MCF 10A (cell line): ENCODE measurements at regions not wholly inside any gene's neighbourhood (a gene's known extent, or its start where the extent isn't known, plus 50 kb on each side); places are given as distances from the start of the nearest gene placed in this dataset.

ENCODE experiments used
- BruUV-seq: library from RNA; stranded (reverse); fragments of 400-500 nt; replicated peaks from 2 replicates; lab custom pipeline; 2021; lab: Mats Ljungman, UMichigan
- CTCF ChIA-PET: fragments of 300-600 bp; sonication (Branson Sonifier 250); formaldehyde crosslinking; extraction: SDS; loops from one replicate; lab custom pipeline; 2021; ENCODE audit warnings: antibody characterized with exemption, inconsistent platforms; lab: Yijun Ruan, JAX
- POLR2A ChIA-PET: fragments of 300-600, 350-650 bp; sonication (Branson Sonifier 250); formaldehyde crosslinking; extraction: SDS; loops from one replicate; lab custom pipeline; 2020; ENCODE audit warnings: antibody characterized with exemption, inconsistent platforms; lab: Yijun Ruan, JAX
- DNase-seq: peaks from one replicate; pipeline ENCODE4 v3.0.0-alpha.2; 2018; ENCODE audit not compliant: unreplicated experiment
- H3K27ac Mint-ChIP-seq: one replicate; pipeline ENCODE4 v1.8.0; 2022; ENCODE audit warnings: mild to moderate bottlenecking, low read depth, mixed read lengths; ENCODE audit not compliant: unreplicated experiment
- H3K27me3 Mint-ChIP-seq: one replicate; pipeline ENCODE4 v1.8.0; 2022; ENCODE audit warnings: mixed read lengths; ENCODE audit not compliant: insufficient read depth, unreplicated experiment
- H3K36me3 Mint-ChIP-seq: one replicate; pipeline ENCODE4 v1.8.0; 2022; ENCODE audit warnings: mild to moderate bottlenecking, moderate library complexity, mixed read lengths; ENCODE audit not compliant: insufficient read depth, unreplicated experiment
- H3K4me1 Mint-ChIP-seq: one replicate; pipeline ENCODE4 v1.8.0; 2022; ENCODE audit warnings: mixed read lengths; ENCODE audit not compliant: insufficient read depth, unreplicated experiment
- H3K4me3 Mint-ChIP-seq: one replicate; pipeline ENCODE4 v1.8.0; 2022; ENCODE audit warnings: mild to moderate bottlenecking, moderate library complexity, mixed read lengths; ENCODE audit not compliant: unreplicated experiment
- H3K9me3 Mint-ChIP-seq: one replicate; pipeline ENCODE4 v1.8.0; 2022; ENCODE audit warnings: mixed read lengths; ENCODE audit not compliant: unreplicated experiment
- intact Hi-C: fragments of 100-400 bp; cut with micrococcal nuclease; formaldehyde crosslinking; loops from 2 replicates; pipeline ENCODE4 v1.14.1; 2022
- TF ChIP-seq, protein P1 (sequence below): fragments of 200-600 bp; IDR thresholded peaks from one replicate; pipeline ENCODE4 v1.8.0; 2022; ENCODE audit warnings: antibody characterized with exemption, mild to moderate bottlenecking; ENCODE audit not compliant: unreplicated experiment

DNA sequence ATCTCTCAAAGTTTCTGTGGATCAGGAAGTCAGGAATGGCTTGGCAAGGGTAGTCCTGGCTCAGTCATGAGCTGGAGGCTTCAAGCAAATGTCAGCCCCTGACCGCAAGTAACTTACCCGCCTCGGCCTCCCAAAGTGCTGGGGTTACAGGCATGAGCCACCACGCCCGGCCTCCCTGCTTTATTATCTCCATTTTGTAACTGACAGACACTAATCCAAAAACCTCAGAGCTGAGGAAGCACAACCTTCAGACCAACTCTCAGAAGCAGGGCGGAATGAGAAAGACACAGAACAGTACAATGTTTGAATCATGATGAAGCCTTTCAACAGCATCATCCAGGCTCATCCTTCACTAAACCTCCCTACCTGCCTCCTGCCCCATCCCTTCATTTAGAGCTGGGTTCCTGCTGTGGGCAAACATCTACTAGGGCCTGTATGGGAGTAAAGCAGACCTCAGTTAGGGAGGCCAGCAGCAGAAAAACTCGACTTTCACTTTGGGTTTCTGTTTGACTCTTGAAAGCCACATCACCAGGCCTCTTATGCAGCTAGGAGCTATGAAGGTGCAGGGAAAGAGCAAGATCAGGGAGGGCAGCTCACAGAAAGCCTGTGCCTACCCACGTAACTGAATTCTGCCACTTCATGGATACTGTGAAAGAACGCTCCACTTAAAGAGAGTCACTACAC is 84.4 kb upstream of the RAB4A start:
- Mint-ChIP-seq H3K9me3 (peaks cover 8% of the 10 kb centered on the region), H3K27me3 (no peaks in the 10 kb centered on the region)
- BruUV-seq: no TSS peak

DNA sequence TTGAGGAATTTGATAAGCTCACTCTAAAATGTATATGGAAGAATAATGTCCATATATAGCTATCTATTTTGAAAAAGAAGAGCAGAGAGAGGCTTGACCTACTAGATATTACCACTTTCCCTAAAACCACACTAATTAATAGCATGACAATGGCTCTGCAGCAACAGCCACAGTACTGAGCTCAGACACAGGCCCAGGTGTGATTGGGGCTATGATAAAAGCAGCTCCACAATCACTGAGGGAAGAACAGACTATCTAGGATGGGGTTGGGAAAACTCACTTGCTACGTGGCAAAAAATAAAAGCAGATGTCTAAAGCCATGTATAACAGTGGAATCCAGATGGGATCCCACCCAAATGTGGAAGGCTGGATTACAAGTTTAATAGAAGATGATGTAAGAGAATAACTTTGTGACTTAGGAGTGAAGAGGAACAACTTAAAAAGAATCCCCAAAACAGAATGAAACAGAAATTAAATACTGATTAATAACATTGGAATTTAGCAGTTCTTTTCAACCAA is 80.8 kb upstream of the RAB4A start:
- Mint-ChIP-seq H3K36me3 (no peaks in the 10 kb centered on the region), H3K9me3 (peaks cover 2% of the 10 kb centered on the region), H3K27ac (no peak overlapping the region), H3K4me3 (no peak overlapping the region), H3K4me1 (peaks cover 41% of the 10 kb centered on the region), H3K27me3 (no peaks in the 10 kb centered on the region)
- intact Hi-C loops: no loop called here
- BruUV-seq: no TSS peak
- DNase-seq: no peak
- ChIA-PET POLR2A (interaction anchor here (0.7 to 4.1 kb wide), 6 partner anchors 8 to 488 kb away, joined by 3 to 23 read pairs (median 5); no protein-coding TSS in a partner anchor), CTCF (interaction anchor here (0.9 to 1.7 kb wide), 4 partner anchors 32 to 39 kb away, joined by 3 to 9 read pairs (median 4); no protein-coding TSS in a partner anchor)
- TF ChIP-seq, protein P1, sequence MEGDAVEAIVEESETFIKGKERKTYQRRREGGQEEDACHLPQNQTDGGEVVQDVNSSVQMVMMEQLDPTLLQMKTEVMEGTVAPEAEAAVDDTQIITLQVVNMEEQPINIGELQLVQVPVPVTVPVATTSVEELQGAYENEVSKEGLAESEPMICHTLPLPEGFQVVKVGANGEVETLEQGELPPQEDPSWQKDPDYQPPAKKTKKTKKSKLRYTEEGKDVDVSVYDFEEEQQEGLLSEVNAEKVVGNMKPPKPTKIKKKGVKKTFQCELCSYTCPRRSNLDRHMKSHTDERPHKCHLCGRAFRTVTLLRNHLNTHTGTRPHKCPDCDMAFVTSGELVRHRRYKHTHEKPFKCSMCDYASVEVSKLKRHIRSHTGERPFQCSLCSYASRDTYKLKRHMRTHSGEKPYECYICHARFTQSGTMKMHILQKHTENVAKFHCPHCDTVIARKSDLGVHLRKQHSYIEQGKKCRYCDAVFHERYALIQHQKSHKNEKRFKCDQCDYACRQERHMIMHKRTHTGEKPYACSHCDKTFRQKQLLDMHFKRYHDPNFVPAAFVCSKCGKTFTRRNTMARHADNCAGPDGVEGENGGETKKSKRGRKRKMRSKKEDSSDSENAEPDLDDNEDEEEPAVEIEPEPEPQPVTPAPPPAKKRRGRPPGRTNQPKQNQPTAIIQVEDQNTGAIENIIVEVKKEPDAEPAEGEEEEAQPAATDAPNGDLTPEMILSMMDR: no peak

More for the DNA sequence above, 84.4 kb upstream of the RAB4A start:
- no peak overlapping the region for H3K4me3 Mint-ChIP-seq
- ChIA-PET CTCF (interaction anchor here (1.2 to 2.4 kb wide), 2 partner anchors 10 to 41 kb away, joined by 4 to 10 read pairs; no protein-coding TSS in a partner anchor), POLR2A (no interaction called here)
- DNase-seq: no peak
- peaks cover 22% of the 10 kb centered on the region for H3K4me1 Mint-ChIP-seq
- TF ChIP-seq, protein P1: no peak
- H3K36me3 Mint-ChIP-seq: no peaks in the 10 kb centered on the region
- intact Hi-C loops: no loop called here
- no peak overlapping the region for H3K27ac Mint-ChIP-seq

DNA sequence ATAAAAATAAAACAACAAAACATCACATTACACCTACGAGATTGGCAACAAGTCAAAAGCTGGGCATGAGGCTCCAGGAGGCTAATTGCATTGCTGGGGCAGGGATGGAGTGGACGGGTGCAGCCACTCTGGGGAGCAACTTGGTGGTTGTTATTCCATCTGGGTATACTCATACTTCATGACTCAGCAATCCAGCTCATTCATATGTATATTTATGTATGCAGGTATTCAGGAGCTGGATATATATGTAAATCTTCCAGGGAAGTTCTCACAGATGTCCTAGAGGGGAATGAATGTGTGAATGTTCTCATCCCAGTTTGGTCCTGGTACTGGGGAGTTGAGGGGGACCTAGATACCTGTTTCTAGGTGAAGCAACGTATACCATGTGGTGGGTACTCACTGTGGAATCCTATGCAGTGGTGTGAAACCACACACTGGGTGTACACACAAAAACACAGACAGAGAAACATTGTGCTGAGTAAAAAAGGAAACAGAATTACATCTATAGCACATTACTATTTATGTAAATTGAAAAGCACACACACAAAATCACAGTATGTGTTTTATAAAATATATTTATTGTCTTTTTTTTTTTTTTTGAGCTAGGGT is 79.7 kb upstream of the RAB4A start:
- BruUV-seq: no TSS peak
- Mint-ChIP-seq H3K9me3 (no peaks in the 10 kb centered on the region), H3K36me3 (no peaks in the 10 kb centered on the region), H3K27ac (peak overlapping the region; percentile 80), H3K4me3 (no peak overlapping the region), H3K4me1 (peaks cover 41% of the 10 kb centered on the region), H3K27me3 (no peaks in the 10 kb centered on the region)
- CTCF ChIA-PET: interaction anchor here (0.6 to 1.2 kb wide), 5 partner anchors 21 to 502 kb away, joined by 3 to 7 read pairs (median 4); no protein-coding TSS in a partner anchor
- DNase-seq: peak; percentile 83
- POLR2A ChIA-PET: interaction anchor here (0.6 to 4.1 kb wide), 7 partner anchors 9 to 353 kb away, joined by 3 to 23 read pairs (median 7); no protein-coding TSS in a partner anchor
- TF ChIP-seq, protein P1: no peak
- intact Hi-C loops: no loop called here

DNA sequence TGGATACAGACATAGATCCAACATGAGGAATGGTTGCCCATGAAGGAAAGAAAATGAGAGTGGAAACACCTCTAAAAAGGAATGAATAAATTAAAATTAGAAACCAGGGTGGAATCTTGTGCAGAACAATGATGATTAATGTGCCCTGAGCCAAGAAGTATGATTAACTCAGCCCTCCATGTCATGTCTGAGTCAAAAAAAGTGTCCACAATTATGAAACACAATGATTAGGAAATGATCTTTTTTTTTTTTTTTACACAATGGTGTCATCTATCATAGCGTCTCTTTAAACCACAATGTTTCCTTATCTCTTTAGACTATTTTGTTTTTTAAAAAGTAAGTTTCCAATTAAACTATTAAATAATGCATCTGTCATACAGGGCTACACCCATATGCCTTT is 78.9 kb upstream of the RAB4A start:
- H3K4me3 Mint-ChIP-seq: peak overlapping the region; percentile 35
- CTCF ChIA-PET: interaction anchor here (0.7 to 1.2 kb wide), 2 partner anchors 22 to 37 kb away, joined by 3 to 7 read pairs; no protein-coding TSS in a partner anchor

More for the DNA sequence above, 78.9 kb upstream of the RAB4A start:
- no TSS peak for BruUV-seq
- TF ChIP-seq, protein P1: no peak
- H3K36me3 Mint-ChIP-seq: no peaks in the 10 kb centered on the region
- peak; percentile 94 for DNase-seq
- H3K4me1 Mint-ChIP-seq: peaks cover 41% of the 10 kb centered on the region
- H3K9me3 Mint-ChIP-seq: no peaks in the 10 kb centered on the region
- intact Hi-C loops: loop anchor here (2.0 kb wide), 1 partner anchor 29 kb away; no protein-coding TSS in a partner anchor
- no peaks in the 10 kb centered on the region for H3K27me3 Mint-ChIP-seq
- POLR2A ChIA-PET: interaction anchor here (0.6 to 4.1 kb wide), 7 partner anchors 10 to 74 kb away, joined by 3 to 23 read pairs (median 14); no protein-coding TSS in a partner anchor
- H3K27ac Mint-ChIP-seq: peak overlapping the region; percentile 80
